COLO829 (cell line): ENCODE measurements at regions not wholly inside any gene's neighbourhood (a gene's known extent, or its start where the extent isn't known, plus 50 kb on each side); places are given as distances from the start of the nearest gene placed in this dataset.

ENCODE experiments used
- DNase-seq: peaks from one replicate; pipeline ENCODE4 v3.0.0; 2012; ENCODE audit warnings: low spot score

DNA sequence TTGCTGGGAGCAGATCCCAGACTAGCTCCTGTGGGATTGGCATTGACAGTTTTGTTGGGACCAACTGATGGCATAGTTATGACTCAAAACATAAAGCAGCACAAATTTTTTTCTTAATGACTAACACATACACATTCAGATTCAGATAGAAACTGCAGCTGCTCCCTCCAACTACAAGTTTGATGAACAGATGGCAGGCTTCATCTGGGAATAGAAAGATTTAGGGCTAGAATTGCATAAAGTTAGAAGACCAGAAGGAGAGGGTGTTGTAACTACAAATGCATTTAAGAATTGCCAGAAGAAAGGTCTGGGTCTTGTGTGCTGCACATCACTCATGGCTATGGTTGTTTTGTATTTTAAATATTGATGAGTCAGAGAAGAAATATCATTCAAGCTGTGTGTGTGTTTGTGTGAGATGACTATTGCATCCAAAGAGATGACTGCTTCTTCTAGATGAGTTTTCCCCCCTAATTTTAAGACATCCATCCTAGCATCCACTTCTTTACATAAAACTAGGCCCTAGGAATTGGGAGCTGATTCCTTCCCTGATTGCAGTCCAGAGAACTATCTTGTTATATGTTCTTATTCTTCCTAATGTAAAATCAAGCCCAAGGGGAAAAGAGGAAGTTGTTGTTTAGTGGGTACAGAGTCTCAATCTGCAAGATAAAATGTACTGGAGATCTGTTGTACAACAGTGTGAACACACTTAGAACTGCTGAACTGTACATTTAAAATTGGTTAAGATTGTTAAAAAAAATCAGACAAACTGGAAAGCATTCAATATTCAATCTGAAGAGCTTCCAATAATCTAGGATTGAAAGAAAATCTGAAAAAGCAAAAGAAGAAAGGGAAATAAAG lies 175.1 kb downstream of the PARM1 start:
- no peak for DNase-seq

DNA sequence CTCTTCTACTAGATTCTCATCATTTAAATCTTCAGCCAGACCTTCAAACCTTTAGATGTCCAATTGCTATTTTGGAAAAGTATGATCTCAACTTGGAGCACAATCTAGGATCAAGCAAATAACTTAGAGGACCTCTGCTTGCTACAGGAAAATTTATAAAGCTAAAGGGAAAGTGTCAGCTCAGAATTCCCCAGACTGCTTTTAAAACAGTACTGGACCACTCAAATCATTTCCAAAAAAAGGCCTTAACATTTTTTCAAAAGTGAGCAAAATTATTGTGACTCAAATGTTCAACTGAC lies 169.8 kb downstream of the PARM1 start:
- no peak for DNase-seq

DNA sequence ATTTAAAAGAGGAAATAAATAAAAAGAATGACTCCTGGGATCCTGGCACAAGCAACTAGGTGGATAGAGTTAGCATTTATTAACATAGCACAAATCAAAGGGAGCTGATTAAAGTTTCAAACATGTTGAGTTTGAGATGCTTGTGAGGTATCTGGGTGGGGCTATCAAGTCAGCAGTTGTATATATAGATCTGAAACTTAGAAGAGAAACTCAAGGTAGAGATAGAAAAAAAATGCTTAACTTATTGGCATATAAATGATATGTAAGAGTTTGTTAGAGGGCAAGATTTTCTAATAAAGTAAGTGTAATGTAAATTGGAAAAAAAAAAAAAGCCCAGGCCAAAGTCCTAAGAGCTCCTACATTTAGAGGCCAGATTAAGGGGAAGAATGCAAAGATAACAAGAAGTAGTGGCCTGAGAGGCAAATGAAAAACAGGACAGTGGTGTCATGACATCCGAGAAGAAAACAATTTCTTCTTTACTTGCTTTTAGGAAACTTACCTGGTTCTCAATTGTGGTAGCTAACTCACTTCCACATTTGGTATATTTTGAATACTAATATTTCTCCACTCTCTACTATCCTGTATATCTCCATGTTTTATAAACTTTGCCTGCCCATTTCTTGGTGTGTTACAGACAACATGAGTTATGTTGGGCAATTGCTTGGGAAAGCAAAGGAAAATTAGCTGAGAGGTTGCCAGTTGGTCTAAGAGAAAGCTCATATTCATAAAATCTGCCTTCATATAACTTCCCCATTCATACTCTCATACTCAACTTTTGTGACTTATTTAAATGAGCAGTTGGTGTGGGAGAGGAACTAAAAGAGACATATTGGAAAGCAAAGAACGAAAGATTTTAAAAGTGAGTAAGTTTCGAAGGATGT lies 169.2 kb downstream of the PARM1 start:
- no peak for DNase-seq
